ENCODE measurements at regions not wholly inside any gene's neighbourhood (a gene's known extent, or its start where the extent isn't known, plus 50 kb on each side); places are given as distances from the start of the nearest gene placed in this dataset.

GRCh38 chr1:226809785-226810571 lies 60.4 kb upstream of the PSEN2 start:
- TF ChIP-seq SIN3A (IDR thresholded peaks at IDR 0.05; ENCODE audit: borderline replicate concordance, insufficient read depth, low read length) (no peak), POLR2AphosphoS5 (IDR thresholded peaks at IDR 0.05; ENCODE audit: low read depth, low read length) (no peak), REST (IDR thresholded peaks at IDR 0.05; ENCODE audit: insufficient read depth in 1 of 2, low read depth in 2 of 2, low read length in 2 of 2) (no peak), TAF1 (IDR thresholded peaks at IDR 0.05; ENCODE audit: borderline replicate concordance, insufficient read depth, low read length) (no peak)

All from PFSK-1 (cell line).